ENCODE measurements at regions not wholly inside any gene's neighbourhood (a gene's known extent, or its start where the extent isn't known, plus 50 kb on each side); places are given as distances from the start of the nearest gene placed in this dataset.

DNA sequence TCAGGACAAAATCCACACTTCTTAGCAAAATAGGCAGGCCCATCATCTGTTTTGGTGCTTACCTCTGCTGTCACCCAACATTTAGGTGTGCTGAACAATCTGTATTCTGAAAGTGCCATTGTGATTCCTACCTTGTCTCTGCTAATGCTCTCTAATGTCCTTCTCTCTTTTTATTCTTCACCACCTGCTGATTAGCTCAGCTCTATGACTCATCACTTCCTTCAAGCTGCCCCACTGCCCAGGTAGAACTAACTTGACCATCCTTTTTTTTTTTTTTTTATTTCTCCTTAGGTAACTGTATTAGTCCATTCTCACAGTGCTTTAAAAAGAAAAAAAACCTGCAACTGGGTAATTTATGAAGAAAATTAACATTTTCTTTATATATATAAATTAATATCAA is 478.7 kb upstream of the POU3F3 start:
- Histone ChIP-seq H3K79me2 (ENCODE audit: control insufficient read depth, insufficient read depth, low read length) (no peaks in the 10 kb centered on the region), H3K9ac (ENCODE audit: insufficient read depth, low read length) (no peak overlapping the region), H3K4me1 (ENCODE audit: control insufficient read depth, extremely low read depth, insufficient read depth, low read length) (no peaks in the 10 kb centered on the region), H3K4me2 (ENCODE audit: extremely low read depth, insufficient read depth, low read length) (no peak overlapping the region), H2AFZ (ENCODE audit: low read length) (no peak overlapping the region), H4K20me1 (ENCODE audit: control insufficient read depth, extremely low read depth, insufficient read depth, low read length) (no peaks in the 10 kb centered on the region), H3K27me3 (ENCODE audit: control insufficient read depth, insufficient read depth, low read length) (no peaks in the 10 kb centered on the region), H3K9me3 (ENCODE audit: control insufficient read depth, insufficient read depth, low read depth, low read length) (no peaks in the 10 kb centered on the region), H3K4me3 (replicated peaks in 1 of 4; ENCODE audit: control extremely low read depth in 1 of 4, insufficient read depth in 1 of 4, low read depth in 3 of 4, low read length in 4 of 4) (no peak overlapping the region), H3K27ac (ENCODE audit: insufficient read depth, low read length) (no peak overlapping the region), H3K36me3 (ENCODE audit: control insufficient read depth, insufficient read depth, low read length) (no peaks in the 10 kb centered on the region)
- no peak for TF ChIP-seq EZH2 (IDR thresholded peaks at IDR 0.05; ENCODE audit: low read length, missing control alignments)
- TF ChIP-seq, protein P1, sequence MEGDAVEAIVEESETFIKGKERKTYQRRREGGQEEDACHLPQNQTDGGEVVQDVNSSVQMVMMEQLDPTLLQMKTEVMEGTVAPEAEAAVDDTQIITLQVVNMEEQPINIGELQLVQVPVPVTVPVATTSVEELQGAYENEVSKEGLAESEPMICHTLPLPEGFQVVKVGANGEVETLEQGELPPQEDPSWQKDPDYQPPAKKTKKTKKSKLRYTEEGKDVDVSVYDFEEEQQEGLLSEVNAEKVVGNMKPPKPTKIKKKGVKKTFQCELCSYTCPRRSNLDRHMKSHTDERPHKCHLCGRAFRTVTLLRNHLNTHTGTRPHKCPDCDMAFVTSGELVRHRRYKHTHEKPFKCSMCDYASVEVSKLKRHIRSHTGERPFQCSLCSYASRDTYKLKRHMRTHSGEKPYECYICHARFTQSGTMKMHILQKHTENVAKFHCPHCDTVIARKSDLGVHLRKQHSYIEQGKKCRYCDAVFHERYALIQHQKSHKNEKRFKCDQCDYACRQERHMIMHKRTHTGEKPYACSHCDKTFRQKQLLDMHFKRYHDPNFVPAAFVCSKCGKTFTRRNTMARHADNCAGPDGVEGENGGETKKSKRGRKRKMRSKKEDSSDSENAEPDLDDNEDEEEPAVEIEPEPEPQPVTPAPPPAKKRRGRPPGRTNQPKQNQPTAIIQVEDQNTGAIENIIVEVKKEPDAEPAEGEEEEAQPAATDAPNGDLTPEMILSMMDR (conservative IDR thresholded peaks at IDR 0.05 in 1 of 2, IDR thresholded peaks at IDR 0.05 in 1 of 2; ENCODE audit: low read depth in 1 of 2, low read length in 2 of 2) = no peak
- DNase-seq (ENCODE audit: low read depth in 2 of 2) = no peak

DNA sequence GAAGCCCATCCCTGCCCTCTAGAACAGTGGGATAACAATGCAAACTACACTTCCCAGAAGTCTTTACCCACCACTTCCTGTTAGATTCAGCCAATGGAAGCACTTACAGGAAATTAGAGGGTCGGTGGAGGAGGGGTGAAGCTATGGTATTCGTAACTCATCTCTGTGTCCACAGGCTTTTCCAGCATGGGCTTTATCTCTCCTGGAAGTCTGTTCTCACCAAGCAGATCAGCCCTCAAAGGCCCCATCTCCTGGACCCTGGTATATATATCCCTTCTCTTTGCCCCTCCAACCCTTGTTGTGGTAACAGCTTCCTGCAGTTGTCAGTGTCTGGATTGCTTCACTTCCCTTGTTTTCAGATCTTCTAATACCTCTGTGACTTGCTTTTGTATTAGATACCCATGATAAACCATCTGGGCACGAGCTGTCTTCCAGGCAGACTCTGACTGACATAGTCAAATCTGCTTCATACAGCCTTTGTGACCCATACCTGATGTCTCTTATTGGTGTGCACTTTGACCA is 475.0 kb upstream of the POU3F3 start:
- Histone ChIP-seq H3K27me3 (ENCODE audit: control insufficient read depth, insufficient read depth, low read length) (no peaks in the 10 kb centered on the region), H3K9ac (ENCODE audit: insufficient read depth, low read length) (no peak overlapping the region), H3K4me1 (ENCODE audit: control insufficient read depth, extremely low read depth, insufficient read depth, low read length) (no peaks in the 10 kb centered on the region), H3K9me3 (ENCODE audit: control insufficient read depth, insufficient read depth, low read depth, low read length) (no peaks in the 10 kb centered on the region), H3K79me2 (ENCODE audit: control insufficient read depth, insufficient read depth, low read length) (no peaks in the 10 kb centered on the region), H2AFZ (ENCODE audit: low read length) (no peak overlapping the region), H3K36me3 (ENCODE audit: control insufficient read depth, insufficient read depth, low read length) (no peaks in the 10 kb centered on the region), H3K4me3 (replicated peaks in 1 of 4; ENCODE audit: control extremely low read depth in 1 of 4, insufficient read depth in 1 of 4, low read depth in 3 of 4, low read length in 4 of 4) (no peak overlapping the region), H3K4me2 (ENCODE audit: extremely low read depth, insufficient read depth, low read length) (no peak overlapping the region), H3K27ac (ENCODE audit: insufficient read depth, low read length) (no peak overlapping the region), H4K20me1 (ENCODE audit: control insufficient read depth, extremely low read depth, insufficient read depth, low read length) (no peaks in the 10 kb centered on the region)
- TF ChIP-seq EZH2 (IDR thresholded peaks at IDR 0.05; ENCODE audit: low read length, missing control alignments) = no peak
- TF ChIP-seq, protein P1 (conservative IDR thresholded peaks at IDR 0.05 in 1 of 2, IDR thresholded peaks at IDR 0.05 in 1 of 2; ENCODE audit: low read depth in 1 of 2, low read length in 2 of 2) = no peak
- DNase-seq (ENCODE audit: low read depth in 2 of 2) = peak in 1 of 2 donors; percentile 72

GRCh38 chr2:104384961-104385360 is 469.0 kb upstream of the POU3F3 start:
- Histone ChIP-seq H2AFZ (ENCODE audit: low read length) (no peak overlapping the region), H3K27me3 (ENCODE audit: control insufficient read depth, insufficient read depth, low read length) (no peaks in the 10 kb centered on the region), H3K4me3 (replicated peaks in 1 of 4; ENCODE audit: control extremely low read depth in 1 of 4, insufficient read depth in 1 of 4, low read depth in 3 of 4, low read length in 4 of 4) (no peak overlapping the region), H3K27ac (ENCODE audit: insufficient read depth, low read length) (no peak overlapping the region), H3K36me3 (ENCODE audit: control insufficient read depth, insufficient read depth, low read length) (no peaks in the 10 kb centered on the region), H3K4me2 (ENCODE audit: extremely low read depth, insufficient read depth, low read length) (no peak overlapping the region), H3K9ac (ENCODE audit: insufficient read depth, low read length) (no peak overlapping the region), H3K9me3 (ENCODE audit: control insufficient read depth, insufficient read depth, low read depth, low read length) (no peaks in the 10 kb centered on the region), H4K20me1 (ENCODE audit: control insufficient read depth, extremely low read depth, insufficient read depth, low read length) (no peaks in the 10 kb centered on the region), H3K79me2 (ENCODE audit: control insufficient read depth, insufficient read depth, low read length) (no peaks in the 10 kb centered on the region), H3K4me1 (ENCODE audit: control insufficient read depth, extremely low read depth, insufficient read depth, low read length) (no peaks in the 10 kb centered on the region)
- DNase-seq (ENCODE audit: low read depth in 2 of 2) = no peak
- TF ChIP-seq, protein P1 (conservative IDR thresholded peaks at IDR 0.05 in 1 of 2, IDR thresholded peaks at IDR 0.05 in 1 of 2; ENCODE audit: low read depth in 1 of 2, low read length in 2 of 2) = no peak
- TF ChIP-seq EZH2 (IDR thresholded peaks at IDR 0.05; ENCODE audit: low read length, missing control alignments) = no peak

Data from fibroblast of lung (primary cell).